Caco-2 (cell line): ENCODE measurements at regions not wholly inside any gene's neighbourhood (a gene's known extent, or its start where the extent isn't known, plus 50 kb on each side); places are given as distances from the start of the nearest gene placed in this dataset.
A peak's percentile ranks its signal among the peaks of the same experiment; 100 is the strongest.

ENCODE experiments used
- BruUV-seq: library from RNA; stranded (reverse); fragments of 400-500 nt; replicated peaks from 2 replicates; lab custom pipeline; 2021; lab: Mats Ljungman, UMichigan
- CTCF ChIA-PET: fragments of 300-600 bp; sonication (Branson Sonifier 250); formaldehyde crosslinking; loops from one replicate; lab custom pipeline; 2022; ENCODE audit warnings: antibody characterized with exemption; lab: Charles Lee
- POLR2A ChIA-PET: fragments of 300-600 bp; sonication (Branson Sonifier 250); formaldehyde crosslinking; loops from one replicate; lab custom pipeline; 2022; ENCODE audit warnings: antibody characterized with exemption; lab: Charles Lee
- DNase-seq, 2 experiments: peaks; one replicate each; pipeline versions ENCODE4 v3.0.0 to v3.0.0-alpha.2; 2020 to 2022
- H3K27me3 ChIP-seq: replicated peaks from 2 replicates; pipeline ENCODE4 v1.6.0; 2011; ENCODE audit warnings: low read length; ENCODE audit not compliant: control insufficient read depth, insufficient read depth
- H3K36me3 ChIP-seq: 2 replicates; pipeline ENCODE4 v1.5.1; 2011; ENCODE audit warnings: low read length; ENCODE audit not compliant: control insufficient read depth, insufficient read depth
- H3K4me1 ChIP-seq: fragments of 250-450 bp; sonication (Bioruptor Pico); 2 replicates; pipeline ENCODE4 v1.5.1; 2020; ENCODE audit warnings: mild to moderate bottlenecking
- H3K4me3 ChIP-seq: 2 replicates; pipeline ENCODE4 v1.5.1; 2011; ENCODE audit warnings: low read depth, mild to moderate bottlenecking, control low read depth, low read length
- H3K9me3 ChIP-seq: fragments of 250-450 bp; sonication (Bioruptor Pico); 2 replicates; pipeline ENCODE4 v1.5.1; 2020; ENCODE audit warnings: mild to moderate bottlenecking, moderate library complexity
- H3K27ac Mint-ChIP-seq: one replicate; pipeline ENCODE4 v1.8.0; 2022; ENCODE audit warnings: mixed read lengths; ENCODE audit not compliant: unreplicated experiment
- H3K27me3 Mint-ChIP-seq: one replicate; pipeline ENCODE4 v1.8.0; 2022; ENCODE audit warnings: mixed read lengths; ENCODE audit not compliant: insufficient read depth, unreplicated experiment
- H3K36me3 Mint-ChIP-seq: one replicate; pipeline ENCODE4 v1.8.0; 2022; ENCODE audit warnings: mild to moderate bottlenecking, mixed read lengths; ENCODE audit not compliant: insufficient read depth, unreplicated experiment
- H3K4me1 Mint-ChIP-seq: one replicate; pipeline ENCODE4 v1.8.0; 2022; ENCODE audit warnings: low read depth, mixed read lengths; ENCODE audit not compliant: unreplicated experiment
- H3K4me3 Mint-ChIP-seq: one replicate; pipeline ENCODE4 v1.8.0; 2022; ENCODE audit warnings: mild to moderate bottlenecking, moderate library complexity, mixed read lengths; ENCODE audit not compliant: unreplicated experiment
- H3K9me3 Mint-ChIP-seq: one replicate; pipeline ENCODE4 v1.8.0; 2022; ENCODE audit warnings: mixed read lengths; ENCODE audit not compliant: unreplicated experiment
- intact Hi-C: fragments of 100-400 bp; cut with micrococcal nuclease; formaldehyde crosslinking; loops from one replicate; pipeline ENCODE4 v1.10.0; 2022; ENCODE audit not compliant: unreplicated experiment
- TF ChIP-seq, protein P1 (sequence below), 2 experiments: fragments of 200-600 bp in 1 of 2; IDR thresholded peaks; 1 replicate in 1 of 2; 2 replicates in 1 of 2; pipeline versions ENCODE4 v1.5.1 to v1.8.0; 2011 to 2022; ENCODE audit warnings: antibody characterized with exemption in 1 of 2, control low read depth in 1 of 2, inconsistent platforms in 1 of 2, low read depth in 1 of 2, low read length in 1 of 2, mild to moderate bottlenecking in 1 of 2, moderate library complexity in 1 of 2; ENCODE audit not compliant: insufficient read depth in 1 of 2, severe bottlenecking in 1 of 2, unreplicated experiment in 1 of 2

DNA sequence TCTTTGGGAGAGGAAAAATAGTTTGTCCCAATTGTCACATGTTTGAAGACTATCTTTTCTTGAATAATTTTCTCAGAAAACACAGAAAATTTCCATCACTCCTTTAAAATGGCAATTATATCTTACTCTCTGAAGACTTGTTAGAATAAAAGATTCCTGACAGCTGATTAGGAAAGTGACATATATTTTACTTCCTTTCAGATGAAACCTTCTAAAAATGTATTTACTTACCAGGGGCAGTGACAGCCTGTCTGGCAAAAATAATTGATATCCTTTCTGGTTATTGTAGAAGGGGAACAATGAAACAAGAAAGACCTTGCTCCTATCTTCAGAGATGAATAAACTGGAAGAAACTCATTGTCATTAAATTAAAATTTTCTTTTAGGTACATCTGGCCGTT is 483.3 kb upstream of the GOLIM4 start:
- Histone ChIP-seq H3K27me3 (no peaks in the 10 kb centered on the region), H3K4me3 (no peak overlapping the region), H3K4me1 (no peaks in the 10 kb centered on the region), H3K9me3 (no peaks in the 10 kb centered on the region), H3K36me3 (no peaks in the 10 kb centered on the region)
- Mint-ChIP-seq H3K27me3 (no peaks in the 10 kb centered on the region), H3K27ac (no peak overlapping the region), H3K9me3 (no peaks in the 10 kb centered on the region), H3K4me3 (no peak overlapping the region), H3K4me1 (peaks cover 8% of the 10 kb centered on the region), H3K36me3 (no peaks in the 10 kb centered on the region)
- DNase-seq, result no peak
- TF ChIP-seq, protein P1, sequence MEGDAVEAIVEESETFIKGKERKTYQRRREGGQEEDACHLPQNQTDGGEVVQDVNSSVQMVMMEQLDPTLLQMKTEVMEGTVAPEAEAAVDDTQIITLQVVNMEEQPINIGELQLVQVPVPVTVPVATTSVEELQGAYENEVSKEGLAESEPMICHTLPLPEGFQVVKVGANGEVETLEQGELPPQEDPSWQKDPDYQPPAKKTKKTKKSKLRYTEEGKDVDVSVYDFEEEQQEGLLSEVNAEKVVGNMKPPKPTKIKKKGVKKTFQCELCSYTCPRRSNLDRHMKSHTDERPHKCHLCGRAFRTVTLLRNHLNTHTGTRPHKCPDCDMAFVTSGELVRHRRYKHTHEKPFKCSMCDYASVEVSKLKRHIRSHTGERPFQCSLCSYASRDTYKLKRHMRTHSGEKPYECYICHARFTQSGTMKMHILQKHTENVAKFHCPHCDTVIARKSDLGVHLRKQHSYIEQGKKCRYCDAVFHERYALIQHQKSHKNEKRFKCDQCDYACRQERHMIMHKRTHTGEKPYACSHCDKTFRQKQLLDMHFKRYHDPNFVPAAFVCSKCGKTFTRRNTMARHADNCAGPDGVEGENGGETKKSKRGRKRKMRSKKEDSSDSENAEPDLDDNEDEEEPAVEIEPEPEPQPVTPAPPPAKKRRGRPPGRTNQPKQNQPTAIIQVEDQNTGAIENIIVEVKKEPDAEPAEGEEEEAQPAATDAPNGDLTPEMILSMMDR (IDR thresholded peaks at IDR 0.05; ENCODE audit: insufficient read depth in 1 of 2, low read depth in 1 of 2, low read length in 1 of 2, severe bottlenecking in 1 of 2, unreplicated experiment in 1 of 2), result no peak
- intact Hi-C loops, result no loop called here
- ChIA-PET POLR2A (no interaction called here), CTCF (no interaction called here)
- no TSS peak for BruUV-seq

DNA sequence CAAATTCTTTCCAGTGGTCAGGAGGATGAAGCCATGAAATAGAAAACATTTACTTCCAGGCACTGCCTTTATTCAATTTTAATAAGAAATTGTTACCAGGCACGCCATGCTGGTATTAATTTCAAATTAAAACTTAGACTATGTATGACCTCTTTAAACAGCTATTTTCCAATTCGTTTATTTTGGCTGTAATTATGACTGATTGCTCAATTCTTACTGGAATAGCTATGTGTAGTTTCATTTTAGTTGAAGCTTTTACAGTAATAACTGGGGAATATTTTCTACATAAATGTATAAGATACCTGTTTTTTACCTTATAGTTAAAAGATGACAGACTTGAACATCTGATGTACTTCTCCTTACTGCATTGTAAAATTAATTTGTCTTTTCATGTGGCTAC is 480.0 kb upstream of the GOLIM4 start:
- ChIA-PET CTCF (no interaction called here), POLR2A (no interaction called here)
- no peaks in the 10 kb centered on the region for H3K4me1 ChIP-seq
- Mint-ChIP-seq H3K36me3 (no peaks in the 10 kb centered on the region), H3K9me3 (no peaks in the 10 kb centered on the region), H3K4me3 (no peak overlapping the region), H3K27ac (no peak overlapping the region), H3K4me1 (peaks cover 8% of the 10 kb centered on the region), H3K27me3 (no peaks in the 10 kb centered on the region)
- H3K9me3 ChIP-seq, result no peaks in the 10 kb centered on the region
- no peaks in the 10 kb centered on the region for H3K27me3 ChIP-seq
- DNase-seq, result no peak
- intact Hi-C loops, result no loop called here
- H3K4me3 ChIP-seq, result no peak overlapping the region
- no peaks in the 10 kb centered on the region for H3K36me3 ChIP-seq
- BruUV-seq, result no TSS peak
- TF ChIP-seq, protein P1 (IDR thresholded peaks at IDR 0.05; ENCODE audit: insufficient read depth in 1 of 2, low read depth in 1 of 2, low read length in 1 of 2, severe bottlenecking in 1 of 2, unreplicated experiment in 1 of 2), result no peak

DNA sequence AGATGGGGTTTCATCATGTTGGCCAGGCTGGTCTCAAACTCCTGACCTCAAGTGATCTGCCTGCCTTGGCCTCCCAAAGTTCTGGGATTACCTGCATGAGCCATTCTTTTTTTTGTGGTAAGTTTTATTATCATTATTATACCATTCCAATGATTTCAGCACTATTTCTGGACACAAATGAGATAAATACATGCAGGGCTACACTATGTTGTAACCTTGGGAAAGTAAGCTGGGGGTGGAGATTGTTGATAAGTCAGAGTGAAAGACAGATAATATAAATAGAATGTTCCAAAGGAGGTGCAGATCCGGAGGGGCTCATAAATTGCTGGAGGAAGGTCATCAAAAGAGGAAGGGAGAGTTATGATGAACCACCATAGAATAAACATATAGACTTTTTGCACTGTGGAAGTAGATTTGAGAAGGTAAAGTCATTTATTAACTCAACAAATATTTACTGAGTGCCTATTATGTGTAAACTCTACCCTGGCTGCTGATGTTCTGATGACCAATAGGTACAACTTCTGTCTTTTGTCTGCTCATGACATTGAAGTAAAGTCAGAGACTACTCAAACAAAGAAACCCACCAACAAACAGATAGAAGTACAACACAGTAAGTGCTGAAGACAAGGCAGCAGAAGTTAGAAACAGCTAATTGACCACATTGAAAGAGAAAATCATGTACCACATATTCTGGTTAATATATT is 478.9 kb upstream of the GOLIM4 start:
- H3K4me3 Mint-ChIP-seq, result no peak overlapping the region
- TF ChIP-seq, protein P1 (IDR thresholded peaks at IDR 0.05; ENCODE audit: insufficient read depth in 1 of 2, low read depth in 1 of 2, low read length in 1 of 2, severe bottlenecking in 1 of 2, unreplicated experiment in 1 of 2), result no peak
- no peaks in the 10 kb centered on the region for H3K27me3 Mint-ChIP-seq
- Histone ChIP-seq H3K4me3 (no peak overlapping the region), H3K36me3 (no peaks in the 10 kb centered on the region), H3K27me3 (no peaks in the 10 kb centered on the region), H3K9me3 (no peaks in the 10 kb centered on the region), H3K4me1 (no peaks in the 10 kb centered on the region)
- DNase-seq, result peak in 1 of 2 experiments; percentile 7
- intact Hi-C loops, result no loop called here
- no peaks in the 10 kb centered on the region for H3K9me3 Mint-ChIP-seq
- no peak overlapping the region for H3K27ac Mint-ChIP-seq
- no TSS peak for BruUV-seq
- POLR2A ChIA-PET, result no interaction called here
- H3K36me3 Mint-ChIP-seq, result no peaks in the 10 kb centered on the region
- peaks cover 8% of the 10 kb centered on the region for H3K4me1 Mint-ChIP-seq
- CTCF ChIA-PET, result no interaction called here
